CD14-positive monocyte (primary cell): ENCODE measurements at regions not wholly inside any gene's neighbourhood (a gene's known extent, or its start where the extent isn't known, plus 50 kb on each side); places are given as distances from the start of the nearest gene placed in this dataset.

Experiments
- DNase-seq, 3 donors: peaks; one replicate each; pipeline ENCODE4 v3.0.0-alpha.2; 2011 to 2022
- H2AFZ ChIP-seq: 2 replicates; pipeline ENCODE4 v1.6.0; 2012; ENCODE audit warnings: mild to moderate bottlenecking, low read depth, low read length, inconsistent platforms; ENCODE audit not compliant: insufficient read depth, poor library complexity, severe bottlenecking
- H3K27ac ChIP-seq, 2 donors: 1 replicate in 1 of 2; 2 replicates in 1 of 2; pipeline ENCODE4 v1.5.1; 2012 to 2013; ENCODE audit warnings: low read length in 2 of 2, control low read depth in 1 of 2, inconsistent platforms in 1 of 2, low read depth in 1 of 2, mild to moderate bottlenecking in 1 of 2
- H3K27me3 ChIP-seq, 2 donors: one replicate each; pipeline versions ENCODE4 v1.6.0 to v1.6.1; 2011 to 2013; ENCODE audit warnings: low read length in 2 of 2; ENCODE audit not compliant: control insufficient read depth in 2 of 2, insufficient read depth in 2 of 2
- H3K36me3 ChIP-seq, 2 donors: replicated peaks in 1 of 2; 1 replicate in 1 of 2; 2 replicates in 1 of 2; pipeline versions ENCODE4 v1.5.1 to v1.6.1; 2012 to 2013; ENCODE audit warnings: low read length in 2 of 2, control low read depth in 1 of 2, inconsistent platforms in 1 of 2, mild to moderate bottlenecking in 1 of 2; ENCODE audit not compliant: insufficient read depth in 2 of 2, control insufficient read depth in 1 of 2
- H3K4me1 ChIP-seq, 2 donors: 1 replicate in 1 of 2; 2 replicates in 1 of 2; pipeline versions ENCODE4 v1.5.1 to v1.6.1; 2012 to 2013; ENCODE audit warnings: low read length in 2 of 2, control low read depth in 1 of 2, inconsistent platforms in 1 of 2, mild to moderate bottlenecking in 1 of 2, moderate library complexity in 1 of 2; ENCODE audit not compliant: insufficient read depth in 2 of 2, control insufficient read depth in 1 of 2
- H3K4me2 ChIP-seq: replicated peaks from 2 replicates; pipeline ENCODE3; 2012; ENCODE audit warnings: low read length, moderate library complexity, mild to moderate bottlenecking; ENCODE audit not compliant: poor library complexity, severe bottlenecking; ENCODE audit errors: extremely low read depth
- H3K4me3 ChIP-seq, 3 experiments: fragments of 200-600 bp in 1 of 3; sonication (generic) in 1 of 3; replicated peaks in 1 of 3; 1 replicate in 2 of 3; 2 replicates in 1 of 3; pipeline ENCODE4 v1.5.1; 2011 to 2013; ENCODE audit warnings: low read length in 3 of 3, mild to moderate bottlenecking in 3 of 3, control low read depth in 2 of 3, low read depth in 2 of 3, inconsistent platforms in 1 of 3, moderate library complexity in 1 of 3
- H3K79me2 ChIP-seq: 2 replicates; pipeline ENCODE4 v1.6.0; 2012; ENCODE audit warnings: mild to moderate bottlenecking, control low read depth, inconsistent platforms, low read length, moderate library complexity; ENCODE audit not compliant: insufficient read depth
- H3K9ac ChIP-seq: 2 replicates; pipeline ENCODE4 v1.6.0; 2017; ENCODE audit warnings: low read length, mild to moderate bottlenecking; ENCODE audit not compliant: insufficient read depth, poor library complexity, severe bottlenecking
- H3K9me3 ChIP-seq, 2 donors: replicated peaks in 1 of 2; 1 replicate in 1 of 2; 2 replicates in 1 of 2; pipeline versions ENCODE4 v1.5.1 to v1.6.1; 2012 to 2013; ENCODE audit warnings: low read length in 2 of 2, control low read depth in 1 of 2; ENCODE audit not compliant: control insufficient read depth in 1 of 2, insufficient read depth in 1 of 2
- H4K20me1 ChIP-seq: 2 replicates; pipeline ENCODE4 v1.6.0; 2012; ENCODE audit warnings: mild to moderate bottlenecking, low read length, control low read depth, moderate library complexity; ENCODE audit not compliant: insufficient read depth
- H3K27ac Mint-ChIP-seq, 7 donors: one replicate each; pipeline ENCODE4 v1.8.0; 2020; ENCODE audit warnings: mild to moderate bottlenecking in 7 of 7, mixed read lengths in 7 of 7, moderate library complexity in 6 of 7, inconsistent platforms in 2 of 7
- H3K27me3 Mint-ChIP-seq, 3 donors: one replicate each; pipeline ENCODE4 v1.8.0; 2021 to 2022; ENCODE audit warnings: low read depth in 3 of 3, mild to moderate bottlenecking in 3 of 3, mixed read lengths in 3 of 3, moderate library complexity in 3 of 3, inconsistent platforms in 1 of 3
- H3K36me3 Mint-ChIP-seq, 2 donors: one replicate each; pipeline ENCODE4 v1.8.0; 2020; ENCODE audit warnings: mixed read lengths in 2 of 2, inconsistent platforms in 1 of 2, mild to moderate bottlenecking in 1 of 2
- H3K4me1 Mint-ChIP-seq: one replicate; pipeline ENCODE4 v1.8.0; 2020; ENCODE audit warnings: mild to moderate bottlenecking, mixed read lengths
- H3K4me3 Mint-ChIP-seq, 2 donors: one replicate each; pipeline ENCODE4 v1.8.0; 2020; ENCODE audit warnings: mild to moderate bottlenecking in 2 of 2, mixed read lengths in 2 of 2, moderate library complexity in 1 of 2
- H3K9me3 Mint-ChIP-seq, 7 donors: one replicate each; pipeline ENCODE4 v1.8.0; 2020 to 2022; ENCODE audit warnings: mixed read lengths in 7 of 7, mild to moderate bottlenecking in 6 of 7, moderate library complexity in 6 of 7, inconsistent platforms in 2 of 7
- WGBS: methylation state at CpG from one replicate; pipeline ENCODE4 v1.1.5; 2013; ENCODE audit warnings: missing lambda C conversion rate; ENCODE audit not compliant: insufficient coverage; 5-methylcytosine and 5-hydroxymethylcytosine counted together
- intact Hi-C, 2 donors: fragments of 100-400 bp; cut with micrococcal nuclease; formaldehyde crosslinking; loops; one replicate each; pipeline versions ENCODE4 v1.15.0 to v1.15.1; 2023
- TF ChIP-seq, protein P1 (sequence below): fragments of 200-600 bp; IDR thresholded peaks from one replicate; pipeline ENCODE4 v1.8.0; 2022; ENCODE audit warnings: antibody characterized with exemption, mild to moderate bottlenecking

DNA sequence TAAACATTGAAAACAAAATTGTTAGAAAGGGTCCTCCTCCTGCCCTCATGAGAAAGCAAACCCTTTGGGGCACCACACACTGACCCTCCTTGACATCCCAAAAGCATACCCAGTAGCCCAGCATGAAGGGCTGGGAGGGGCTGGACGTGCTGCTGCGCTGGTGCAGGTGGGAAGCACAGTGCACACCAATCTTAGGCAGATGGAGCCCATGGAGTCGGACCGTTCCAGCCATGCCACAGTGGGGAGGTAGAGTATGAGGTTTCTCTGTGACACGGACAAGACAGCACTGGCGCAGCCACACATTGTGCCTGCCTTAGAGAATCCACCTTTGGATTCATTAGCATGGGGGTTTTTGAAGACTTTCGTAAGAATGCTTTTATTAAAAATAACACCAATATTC lies 544.2 kb upstream of the FRG1 start:
- H3K36me3 Mint-ChIP-seq: no peaks in the 10 kb centered on the region
- H3K27ac ChIP-seq: no peak overlapping the region
- no peaks in the 10 kb centered on the region for H3K36me3 ChIP-seq
- H3K4me3 Mint-ChIP-seq: no peak overlapping the region
- H4K20me1 ChIP-seq: no peaks in the 10 kb centered on the region
- H3K9ac ChIP-seq: no peak overlapping the region
- H3K79me2 ChIP-seq: no peaks in the 10 kb centered on the region
- peaks cover 0 to 8% of the 10 kb centered on the region in 2 donors for H3K9me3 ChIP-seq
- H3K4me1 ChIP-seq: no peaks in the 10 kb centered on the region
- no peak overlapping the region for H3K4me3 ChIP-seq
- no peak for DNase-seq
- 70% methylated on average over 2 of the region's 7 CpGs for WGBS
- peaks cover 5 to 26% (median 8%) of the 10 kb centered on the region in 7 donors for H3K9me3 Mint-ChIP-seq
- H2AFZ ChIP-seq: no peak overlapping the region
- H3K27me3 Mint-ChIP-seq: no peaks in the 10 kb centered on the region
- TF ChIP-seq, protein P1, sequence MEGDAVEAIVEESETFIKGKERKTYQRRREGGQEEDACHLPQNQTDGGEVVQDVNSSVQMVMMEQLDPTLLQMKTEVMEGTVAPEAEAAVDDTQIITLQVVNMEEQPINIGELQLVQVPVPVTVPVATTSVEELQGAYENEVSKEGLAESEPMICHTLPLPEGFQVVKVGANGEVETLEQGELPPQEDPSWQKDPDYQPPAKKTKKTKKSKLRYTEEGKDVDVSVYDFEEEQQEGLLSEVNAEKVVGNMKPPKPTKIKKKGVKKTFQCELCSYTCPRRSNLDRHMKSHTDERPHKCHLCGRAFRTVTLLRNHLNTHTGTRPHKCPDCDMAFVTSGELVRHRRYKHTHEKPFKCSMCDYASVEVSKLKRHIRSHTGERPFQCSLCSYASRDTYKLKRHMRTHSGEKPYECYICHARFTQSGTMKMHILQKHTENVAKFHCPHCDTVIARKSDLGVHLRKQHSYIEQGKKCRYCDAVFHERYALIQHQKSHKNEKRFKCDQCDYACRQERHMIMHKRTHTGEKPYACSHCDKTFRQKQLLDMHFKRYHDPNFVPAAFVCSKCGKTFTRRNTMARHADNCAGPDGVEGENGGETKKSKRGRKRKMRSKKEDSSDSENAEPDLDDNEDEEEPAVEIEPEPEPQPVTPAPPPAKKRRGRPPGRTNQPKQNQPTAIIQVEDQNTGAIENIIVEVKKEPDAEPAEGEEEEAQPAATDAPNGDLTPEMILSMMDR: no peak
- intact Hi-C loops: no loop called here
- no peak overlapping the region for H3K4me2 ChIP-seq
- H3K4me1 Mint-ChIP-seq: no peaks in the 10 kb centered on the region
- H3K27me3 ChIP-seq: no peaks in the 10 kb centered on the region
- H3K27ac Mint-ChIP-seq: no peak overlapping the region

- H3K27me3 Mint-ChIP-seq: no peaks in the 10 kb centered on the region
- intact Hi-C loops: no loop called here
These were observed 536.4 kb upstream of the FRG1 start for GRCh38 chr4:189404271-189404670.

More at GRCh38 chr4:189404271-189404670, 536.4 kb upstream of the FRG1 start:
- DNase-seq: no peak
- Histone ChIP-seq H3K9me3 (peaks cover 5 to 7% of the 10 kb centered on the region in 2 donors), H2AFZ (no peak overlapping the region), H3K79me2 (no peaks in the 10 kb centered on the region), H3K4me3 (no peak overlapping the region), H3K4me1 (no peaks in the 10 kb centered on the region), H4K20me1 (no peaks in the 10 kb centered on the region), H3K4me2 (no peak overlapping the region), H3K27me3 (no peaks in the 10 kb centered on the region), H3K9ac (no peak overlapping the region), H3K36me3 (no peaks in the 10 kb centered on the region), H3K27ac (no peak overlapping the region)
- H3K9me3 Mint-ChIP-seq: peaks cover 3 to 18% (median 8%) of the 10 kb centered on the region in 7 donors
- TF ChIP-seq, protein P1: no peak
- no peak overlapping the region for H3K4me3 Mint-ChIP-seq
- no peaks in the 10 kb centered on the region for H3K36me3 Mint-ChIP-seq
- no peak overlapping the region for H3K27ac Mint-ChIP-seq
- 100% methylated on average over 1 of the region's 1 CpG for WGBS
- no peaks in the 10 kb centered on the region for H3K4me1 Mint-ChIP-seq
